ENCODE measurements at regions not wholly inside any gene's neighbourhood (a gene's known extent, or its start where the extent isn't known, plus 50 kb on each side); places are given as distances from the start of the nearest gene placed in this dataset.
A peak's percentile ranks its signal among the peaks of the same experiment; 100 is the strongest.

GRCh38 chr3:1699361-1699920, 399.2 kb upstream of the CNTN4 start:
- Mint-ChIP-seq H3K4me1 (no peaks in the 10 kb centered on the region), H3K9me3 (peaks cover 0 to 11% (median 6%) of the 10 kb centered on the region in 7 donors), H3K4me3 (no peak overlapping the region), H3K36me3 (no peaks in the 10 kb centered on the region), H3K27ac (no peak overlapping the region), H3K27me3 (no peaks in the 10 kb centered on the region)
- no peaks in the 10 kb centered on the region for H3K27me3 ChIP-seq (ENCODE audit: control insufficient read depth, insufficient read depth, low read length)
- H3K36me3 ChIP-seq (ENCODE audit: control insufficient read depth, insufficient read depth, low read length) = no peaks in the 10 kb centered on the region
- DNase-seq = no peak
- no peaks in the 10 kb centered on the region for H3K4me1 ChIP-seq (ENCODE audit: control insufficient read depth, insufficient read depth, low read length, poor library complexity, severe bottlenecking)
- ATAC-seq (ENCODE audit: low read depth in 2 of 2) = peak in 1 of 2 donors; percentile 12
- H3K4me3 ChIP-seq (ENCODE audit: low read depth, low read length) = no peak overlapping the region
- H3K9me3 ChIP-seq (ENCODE audit: control insufficient read depth in 2 of 2, low read length in 2 of 2) = peaks cover 0 to 2% of the 10 kb centered on the region in 2 experiments
- no peak overlapping the region for H3K27ac ChIP-seq (ENCODE audit: insufficient read depth, low read length, poor library complexity, severe bottlenecking)

GRCh38 chr3:1700650-1701049, 398.0 kb upstream of the CNTN4 start:
- H3K27me3 Mint-ChIP-seq = no peaks in the 10 kb centered on the region
- H3K4me3 ChIP-seq (ENCODE audit: low read depth, low read length) = no peak overlapping the region
- peaks cover 2 to 3% of the 10 kb centered on the region in 2 experiments for H3K9me3 ChIP-seq (ENCODE audit: control insufficient read depth in 2 of 2, low read length in 2 of 2)
- no peaks in the 10 kb centered on the region for H3K36me3 ChIP-seq (ENCODE audit: control insufficient read depth, insufficient read depth, low read length)
- H3K27ac ChIP-seq (ENCODE audit: insufficient read depth, low read length, poor library complexity, severe bottlenecking) = no peak overlapping the region
- no peaks in the 10 kb centered on the region for H3K4me1 Mint-ChIP-seq
- no peaks in the 10 kb centered on the region for H3K27me3 ChIP-seq (ENCODE audit: control insufficient read depth, insufficient read depth, low read length)
- H3K36me3 Mint-ChIP-seq = no peaks in the 10 kb centered on the region
- no peak for ATAC-seq (ENCODE audit: low read depth in 2 of 2)
- no peak overlapping the region for H3K4me3 Mint-ChIP-seq
- no peak for DNase-seq
- no peaks in the 10 kb centered on the region for H3K4me1 ChIP-seq (ENCODE audit: control insufficient read depth, insufficient read depth, low read length, poor library complexity, severe bottlenecking)
- H3K9me3 Mint-ChIP-seq = peaks cover 0 to 11% (median 6%) of the 10 kb centered on the region in 7 donors
- no peak overlapping the region for H3K27ac Mint-ChIP-seq

- Histone ChIP-seq H3K36me3 (ENCODE audit: control insufficient read depth, insufficient read depth, low read length) (no peaks in the 10 kb centered on the region), H3K27ac (ENCODE audit: insufficient read depth, low read length, poor library complexity, severe bottlenecking) (no peak overlapping the region), H3K9me3 (ENCODE audit: control insufficient read depth in 2 of 2, low read length in 2 of 2) (peaks cover 3 to 10% of the 10 kb centered on the region in 2 experiments), H3K27me3 (ENCODE audit: control insufficient read depth, insufficient read depth, low read length) (no peaks in the 10 kb centered on the region), H3K4me1 (ENCODE audit: control insufficient read depth, insufficient read depth, low read length, poor library complexity, severe bottlenecking) (no peaks in the 10 kb centered on the region), H3K4me3 (ENCODE audit: low read depth, low read length) (no peak overlapping the region)
- Mint-ChIP-seq H3K9me3 (peaks cover 0 to 18% (median 5%) of the 10 kb centered on the region in 7 donors), H3K36me3 (no peaks in the 10 kb centered on the region), H3K4me3 (no peak overlapping the region), H3K27ac (no peak overlapping the region), H3K4me1 (no peaks in the 10 kb centered on the region), H3K27me3 (no peaks in the 10 kb centered on the region)
- no peak for ATAC-seq (ENCODE audit: low read depth in 2 of 2)
- DNase-seq = no peak
Observed at GRCh38 chr3:1703169-1703568, 395.5 kb upstream of the CNTN4 start.

- Histone ChIP-seq H3K9me3 (ENCODE audit: control insufficient read depth in 2 of 2, low read length in 2 of 2) (peaks cover 3 to 6% of the 10 kb centered on the region in 2 experiments), H3K4me1 (ENCODE audit: control insufficient read depth, insufficient read depth, low read length, poor library complexity, severe bottlenecking) (no peaks in the 10 kb centered on the region), H3K27me3 (ENCODE audit: control insufficient read depth, insufficient read depth, low read length) (no peaks in the 10 kb centered on the region), H3K36me3 (ENCODE audit: control insufficient read depth, insufficient read depth, low read length) (no peaks in the 10 kb centered on the region), H3K27ac (ENCODE audit: insufficient read depth, low read length, poor library complexity, severe bottlenecking) (no peak overlapping the region), H3K4me3 (ENCODE audit: low read depth, low read length) (no peak overlapping the region)
- Mint-ChIP-seq H3K27ac (no peak overlapping the region), H3K9me3 (peaks cover 0 to 21% (median 6%) of the 10 kb centered on the region in 7 donors), H3K36me3 (no peaks in the 10 kb centered on the region), H3K4me1 (no peaks in the 10 kb centered on the region), H3K4me3 (no peak overlapping the region), H3K27me3 (no peaks in the 10 kb centered on the region)
- ATAC-seq (ENCODE audit: low read depth in 2 of 2) (no peak), DNase-seq (no peak)
Observed at GRCh38 chr3:1710663-1711062, 388.0 kb upstream of the CNTN4 start.

GRCh38 chr3:1717524-1717923, 381.1 kb upstream of the CNTN4 start:
- Mint-ChIP-seq H3K27ac (no peak overlapping the region), H3K9me3 (peaks cover 0 to 18% (median 4%) of the 10 kb centered on the region in 7 donors), H3K4me1 (no peaks in the 10 kb centered on the region), H3K36me3 (no peaks in the 10 kb centered on the region), H3K27me3 (no peaks in the 10 kb centered on the region), H3K4me3 (no peak overlapping the region)
- ATAC-seq (ENCODE audit: low read depth in 2 of 2) (no peak), DNase-seq (no peak)
- H3K27me3 ChIP-seq (ENCODE audit: control insufficient read depth, insufficient read depth, low read length) = no peaks in the 10 kb centered on the region
- no peaks in the 10 kb centered on the region for H3K36me3 ChIP-seq (ENCODE audit: control insufficient read depth, insufficient read depth, low read length)
- H3K27ac ChIP-seq (ENCODE audit: insufficient read depth, low read length, poor library complexity, severe bottlenecking) = no peak overlapping the region
- no peak overlapping the region for H3K4me3 ChIP-seq (ENCODE audit: low read depth, low read length)
- no peaks in the 10 kb centered on the region for H3K4me1 ChIP-seq (ENCODE audit: control insufficient read depth, insufficient read depth, low read length, poor library complexity, severe bottlenecking)
- peaks cover 0 to 8% of the 10 kb centered on the region in 2 experiments for H3K9me3 ChIP-seq (ENCODE audit: control insufficient read depth in 2 of 2, low read length in 2 of 2)

- no peak overlapping the region for H3K4me3 Mint-ChIP-seq
Observed at GRCh38 chr3:1723726-1724125, 374.9 kb upstream of the CNTN4 start.

GRCh38 chr3:1726741-1727140, 371.9 kb upstream of the CNTN4 start:
- Mint-ChIP-seq H3K27me3 (no peaks in the 10 kb centered on the region), H3K4me1 (no peaks in the 10 kb centered on the region), H3K9me3 (peaks cover 1 to 16% (median 9%) of the 10 kb centered on the region in 7 donors), H3K4me3 (no peak overlapping the region), H3K27ac (no peak overlapping the region), H3K36me3 (no peaks in the 10 kb centered on the region)
- no peak overlapping the region for H3K4me3 ChIP-seq (ENCODE audit: low read depth, low read length)
- DNase-seq (no peak), ATAC-seq (ENCODE audit: low read depth in 2 of 2) (no peak)
- no peaks in the 10 kb centered on the region for H3K4me1 ChIP-seq (ENCODE audit: control insufficient read depth, insufficient read depth, low read length, poor library complexity, severe bottlenecking)
- no peaks in the 10 kb centered on the region for H3K27me3 ChIP-seq (ENCODE audit: control insufficient read depth, insufficient read depth, low read length)
- no peaks in the 10 kb centered on the region for H3K36me3 ChIP-seq (ENCODE audit: control insufficient read depth, insufficient read depth, low read length)
- no peak overlapping the region for H3K27ac ChIP-seq (ENCODE audit: insufficient read depth, low read length, poor library complexity, severe bottlenecking)
- peaks cover 0 to 2% of the 10 kb centered on the region in 2 experiments for H3K9me3 ChIP-seq (ENCODE audit: control insufficient read depth in 2 of 2, low read length in 2 of 2)

More at GRCh38 chr3:1723726-1724125, 374.9 kb upstream of the CNTN4 start:
- Histone ChIP-seq H3K36me3 (ENCODE audit: control insufficient read depth, insufficient read depth, low read length) (no peaks in the 10 kb centered on the region), H3K4me1 (ENCODE audit: control insufficient read depth, insufficient read depth, low read length, poor library complexity, severe bottlenecking) (no peaks in the 10 kb centered on the region), H3K27me3 (ENCODE audit: control insufficient read depth, insufficient read depth, low read length) (no peaks in the 10 kb centered on the region), H3K9me3 (ENCODE audit: control insufficient read depth in 2 of 2, low read length in 2 of 2) (peaks cover 0 to 2% of the 10 kb centered on the region in 2 experiments), H3K4me3 (ENCODE audit: low read depth, low read length) (no peak overlapping the region), H3K27ac (ENCODE audit: insufficient read depth, low read length, poor library complexity, severe bottlenecking) (no peak overlapping the region)
- Mint-ChIP-seq H3K9me3 (peaks cover 0 to 18% (median 7%) of the 10 kb centered on the region in 7 donors), H3K36me3 (no peaks in the 10 kb centered on the region), H3K27me3 (no peaks in the 10 kb centered on the region), H3K4me1 (no peaks in the 10 kb centered on the region), H3K27ac (no peak overlapping the region)
- DNase-seq = no peak
- no peak for ATAC-seq (ENCODE audit: low read depth in 2 of 2)

GRCh38 chr3:1727242-1727641, 371.4 kb upstream of the CNTN4 start:
- peaks cover 0 to 15% (median 9%) of the 10 kb centered on the region in 7 donors for H3K9me3 Mint-ChIP-seq
- Histone ChIP-seq H3K9me3 (ENCODE audit: control insufficient read depth in 2 of 2, low read length in 2 of 2) (peaks cover 0 to 2% of the 10 kb centered on the region in 2 experiments), H3K36me3 (ENCODE audit: control insufficient read depth, insufficient read depth, low read length) (no peaks in the 10 kb centered on the region), H3K4me3 (ENCODE audit: low read depth, low read length) (no peak overlapping the region), H3K27me3 (ENCODE audit: control insufficient read depth, insufficient read depth, low read length) (no peaks in the 10 kb centered on the region), H3K4me1 (ENCODE audit: control insufficient read depth, insufficient read depth, low read length, poor library complexity, severe bottlenecking) (no peaks in the 10 kb centered on the region), H3K27ac (ENCODE audit: insufficient read depth, low read length, poor library complexity, severe bottlenecking) (no peak overlapping the region)
- ATAC-seq (ENCODE audit: low read depth in 2 of 2) = no peak
- no peaks in the 10 kb centered on the region for H3K4me1 Mint-ChIP-seq
- no peaks in the 10 kb centered on the region for H3K36me3 Mint-ChIP-seq
- DNase-seq = no peak
- H3K27ac Mint-ChIP-seq = no peak overlapping the region
- H3K4me3 Mint-ChIP-seq = no peak overlapping the region
- H3K27me3 Mint-ChIP-seq = no peaks in the 10 kb centered on the region

All from CD4-positive, CD25-positive, alpha-beta regulatory T cell (primary cell).